Activated CD4-positive, alpha-beta T cell treated with anti-CD3 and anti-CD28 coated beads, Interleukin-2, amount 10 ng/mL, durations not matched to agents 7 days and 5 days (primary cell): ENCODE measurements at regions not wholly inside any gene's neighbourhood (a gene's known extent, or its start where the extent isn't known, plus 50 kb on each side); places are given as distances from the start of the nearest gene placed in this dataset.
"Not testable (repeated sequence)": the region's sequence is repeated elsewhere in the genome, so short reads cannot be mapped to it uniquely, and the experiment has no call there.

Experiments
- CTCF ChIA-PET: fragments of 350-600 bp; sonication (Branson Sonifier 250); formaldehyde crosslinking; loops from one replicate; lab custom pipeline; 2021; ENCODE audit warnings: antibody characterized with exemption; lab: Charles Lee
- POLR2A ChIA-PET: fragments of 350-600 bp; sonication (Branson Sonifier 250); formaldehyde crosslinking; loops from one replicate; lab custom pipeline; 2021; ENCODE audit warnings: antibody characterized with exemption; lab: Charles Lee
- DNase-seq: peaks from one replicate; pipeline ENCODE4 v3.0.0-alpha.2; 2020
- H3K27ac Mint-ChIP-seq: one replicate; pipeline ENCODE4 v1.8.0; 2021; ENCODE audit warnings: mild to moderate bottlenecking, moderate library complexity, mixed read lengths
- H3K27me3 Mint-ChIP-seq: one replicate; pipeline ENCODE4 v1.8.0; 2021; ENCODE audit warnings: mixed read lengths
- H3K36me3 Mint-ChIP-seq: one replicate; pipeline ENCODE4 v1.8.0; 2021; ENCODE audit warnings: low read depth, mixed read lengths
- H3K4me1 Mint-ChIP-seq: one replicate; pipeline ENCODE4 v1.8.0; 2021; ENCODE audit warnings: mixed read lengths
- H3K4me3 Mint-ChIP-seq: one replicate; pipeline ENCODE4 v1.8.0; 2021; ENCODE audit warnings: mild to moderate bottlenecking, moderate library complexity, mixed read lengths
- H3K9me3 Mint-ChIP-seq: one replicate; pipeline ENCODE4 v1.8.0; 2021; ENCODE audit warnings: mixed read lengths

- Mint-ChIP-seq H3K27me3 (no peaks in the 10 kb centered on the region), H3K4me1 (no peaks in the 10 kb centered on the region), H3K4me3 (no peak overlapping the region), H3K36me3 (no peaks in the 10 kb centered on the region), H3K27ac (no peak overlapping the region), H3K9me3 (no peaks in the 10 kb centered on the region)
- POLR2A ChIA-PET, result interaction anchor here (0.7 kb wide), 1 partner anchor 431 kb away, joined by 6 read pairs; no protein-coding TSS in a partner anchor
- no peak for DNase-seq
- CTCF ChIA-PET, result no interaction called here
Measured at GRCh38 chr5:116885825-116886224, 311.2 kb upstream of the SEMA6A start.

- Mint-ChIP-seq H3K4me3 (no peak overlapping the region), H3K27ac (no peak overlapping the region), H3K27me3 (no peaks in the 10 kb centered on the region), H3K9me3 (no peaks in the 10 kb centered on the region), H3K36me3 (no peaks in the 10 kb centered on the region), H3K4me1 (no peaks in the 10 kb centered on the region)
- ChIA-PET POLR2A (no interaction called here), CTCF (no interaction called here)
- no peak for DNase-seq
Measured at GRCh38 chr5:116883875-116884274, 309.3 kb upstream of the SEMA6A start.

- no peak for DNase-seq
- POLR2A ChIA-PET, result no interaction called here
- peaks cover 2% of the 10 kb centered on the region for H3K27me3 Mint-ChIP-seq
- H3K36me3 Mint-ChIP-seq, result no peaks in the 10 kb centered on the region
- no peaks in the 10 kb centered on the region for H3K4me1 Mint-ChIP-seq
- H3K9me3 Mint-ChIP-seq, result no peaks in the 10 kb centered on the region
- H3K4me3 Mint-ChIP-seq, result no peak overlapping the region
- H3K27ac Mint-ChIP-seq, result no peak overlapping the region
- CTCF ChIA-PET, result no interaction called here
Measured at GRCh38 chr5:116881921-116882531, 307.4 kb upstream of the SEMA6A start.

GRCh38 chr5:116880601-116881000, 306.0 kb upstream of the SEMA6A start:
- no peak overlapping the region for H3K4me3 Mint-ChIP-seq
- no peaks in the 10 kb centered on the region for H3K4me1 Mint-ChIP-seq
- POLR2A ChIA-PET, result no interaction called here
- no peak overlapping the region for H3K27ac Mint-ChIP-seq
- H3K9me3 Mint-ChIP-seq, result no peaks in the 10 kb centered on the region
- DNase-seq, result no peak
- CTCF ChIA-PET, result no interaction called here
- H3K27me3 Mint-ChIP-seq, result peaks cover 2% of the 10 kb centered on the region
- no peaks in the 10 kb centered on the region for H3K36me3 Mint-ChIP-seq

GRCh38 chr5:116880150-116880549, 305.5 kb upstream of the SEMA6A start:
- H3K27ac Mint-ChIP-seq, result no peak overlapping the region
- no peaks in the 10 kb centered on the region for H3K4me1 Mint-ChIP-seq
- POLR2A ChIA-PET, result no interaction called here
- DNase-seq, result no peak
- no peaks in the 10 kb centered on the region for H3K36me3 Mint-ChIP-seq
- H3K27me3 Mint-ChIP-seq, result peaks cover 2% of the 10 kb centered on the region
- no peak overlapping the region for H3K4me3 Mint-ChIP-seq
- CTCF ChIA-PET, result no interaction called here
- no peaks in the 10 kb centered on the region for H3K9me3 Mint-ChIP-seq

GRCh38 chr5:116876240-116876840, 301.7 kb upstream of the SEMA6A start:
- Mint-ChIP-seq H3K27me3 (peaks cover 2% of the 10 kb centered on the region), H3K36me3 (no peaks in the 10 kb centered on the region), H3K9me3 (no peaks in the 10 kb centered on the region), H3K27ac (no peak overlapping the region), H3K4me1 (no peaks in the 10 kb centered on the region), H3K4me3 (no peak overlapping the region)
- ChIA-PET CTCF (no interaction called here), POLR2A (no interaction called here)
- DNase-seq, result no peak

GRCh38 chr5:116872986-116873385, 298.4 kb upstream of the SEMA6A start:
- Mint-ChIP-seq H3K36me3 (no peaks in the 10 kb centered on the region), H3K4me3 (no peak overlapping the region), H3K4me1 (no peaks in the 10 kb centered on the region), H3K27me3 (no peaks in the 10 kb centered on the region), H3K27ac (no peak overlapping the region), H3K9me3 (no peaks in the 10 kb centered on the region)
- no peak for DNase-seq
- POLR2A ChIA-PET, result no interaction called here
- CTCF ChIA-PET, result no interaction called here

- Mint-ChIP-seq H3K27me3 (no peaks in the 10 kb centered on the region), H3K4me1 (no peaks in the 10 kb centered on the region), H3K4me3 (no peak overlapping the region), H3K9me3 (no peaks in the 10 kb centered on the region), H3K27ac (no peak overlapping the region), H3K36me3 (no peaks in the 10 kb centered on the region)
- CTCF ChIA-PET, result no interaction called here
- DNase-seq, result no peak
- POLR2A ChIA-PET, result no interaction called here
Measured at GRCh38 chr5:116872486-116872885, 297.9 kb upstream of the SEMA6A start.

- H3K27me3 Mint-ChIP-seq, H3K9me3 Mint-ChIP-seq, H3K4me1 Mint-ChIP-seq, H3K27ac Mint-ChIP-seq, H3K4me3 Mint-ChIP-seq, H3K36me3 Mint-ChIP-seq, DNase-seq, CTCF ChIA-PET, POLR2A ChIA-PET: not testable (repeated sequence)
Measured at GRCh38 chr5:116867825-116868224, 293.2 kb upstream of the SEMA6A start.

- POLR2A ChIA-PET, result no interaction called here
- Mint-ChIP-seq H3K9me3 (no peaks in the 10 kb centered on the region), H3K4me1 (no peaks in the 10 kb centered on the region), H3K4me3 (no peak overlapping the region), H3K36me3 (no peaks in the 10 kb centered on the region), H3K27me3 (no peaks in the 10 kb centered on the region), H3K27ac (no peak overlapping the region)
- CTCF ChIA-PET, result no interaction called here
- DNase-seq, result no peak
Measured at GRCh38 chr5:116865651-116866050, 291.0 kb upstream of the SEMA6A start.

GRCh38 chr5:116864838-116865190, 290.2 kb upstream of the SEMA6A start:
- Mint-ChIP-seq H3K9me3 (no peaks in the 10 kb centered on the region), H3K27ac (no peak overlapping the region), H3K4me1 (no peaks in the 10 kb centered on the region), H3K27me3 (no peaks in the 10 kb centered on the region), H3K36me3 (no peaks in the 10 kb centered on the region), H3K4me3 (no peak overlapping the region)
- CTCF ChIA-PET, result no interaction called here
- DNase-seq, result no peak
- POLR2A ChIA-PET, result no interaction called here

- no peak overlapping the region for H3K4me3 Mint-ChIP-seq
- no peaks in the 10 kb centered on the region for H3K27me3 Mint-ChIP-seq
- H3K9me3 Mint-ChIP-seq, result no peaks in the 10 kb centered on the region
- no peak for DNase-seq
- ChIA-PET POLR2A (no interaction called here), CTCF (no interaction called here)
- H3K4me1 Mint-ChIP-seq, result no peaks in the 10 kb centered on the region
- no peak overlapping the region for H3K27ac Mint-ChIP-seq
- H3K36me3 Mint-ChIP-seq, result no peaks in the 10 kb centered on the region
Measured at GRCh38 chr5:116864157-116864837, 289.7 kb upstream of the SEMA6A start.

GRCh38 chr5:116862632-116863455, 288.2 kb upstream of the SEMA6A start:
- H3K4me1 Mint-ChIP-seq, result no peaks in the 10 kb centered on the region
- DNase-seq, result no peak
- ChIA-PET POLR2A (no interaction called here), CTCF (no interaction called here)
- H3K27me3 Mint-ChIP-seq, result no peaks in the 10 kb centered on the region
- H3K4me3 Mint-ChIP-seq, result no peak overlapping the region
- H3K27ac Mint-ChIP-seq, result no peak overlapping the region
- H3K36me3 Mint-ChIP-seq, result no peaks in the 10 kb centered on the region
- H3K9me3 Mint-ChIP-seq, result no peaks in the 10 kb centered on the region
